Neural crest cell (in vitro differentiated cells): ENCODE measurements at regions not wholly inside any gene's neighbourhood (a gene's known extent, or its start where the extent isn't known, plus 50 kb on each side); places are given as distances from the start of the nearest gene placed in this dataset.

ENCODE experiments used
- DNase-seq: peaks from one replicate; pipeline ENCODE4 v3.0.0; 2021; ENCODE audit warnings: low read depth, mixed read lengths, low spot score
- H3K27ac Mint-ChIP-seq: one replicate; pipeline ENCODE4 v1.8.0; 2021; ENCODE audit warnings: mild to moderate bottlenecking, mixed read lengths; ENCODE audit not compliant: unreplicated experiment
- H3K27me3 Mint-ChIP-seq: 2 replicates; pipeline ENCODE4 v1.8.0; 2021; ENCODE audit warnings: low read depth, mild to moderate bottlenecking, mixed read lengths
- H3K36me3 Mint-ChIP-seq: 2 replicates; pipeline ENCODE4 v1.8.0; 2021; ENCODE audit warnings: low read depth, mild to moderate bottlenecking, mixed read lengths
- H3K4me1 Mint-ChIP-seq: 2 replicates; pipeline ENCODE4 v1.8.0; 2021; ENCODE audit warnings: mixed read lengths
- H3K4me3 Mint-ChIP-seq: one replicate; pipeline ENCODE4 v1.8.0; 2021; ENCODE audit warnings: mild to moderate bottlenecking, mixed read lengths
- H3K9me3 Mint-ChIP-seq: 2 replicates; pipeline ENCODE4 v1.8.0; 2021; ENCODE audit warnings: mixed read lengths
- TF ChIP-seq, protein P1 (sequence below): fragments of 200-600 bp; sonication (generic); conservative IDR thresholded peaks from 2 replicates; pipeline ENCODE4 v1.5.0; 2021; ENCODE audit warnings: antibody characterized with exemption, mild to moderate bottlenecking

DNA sequence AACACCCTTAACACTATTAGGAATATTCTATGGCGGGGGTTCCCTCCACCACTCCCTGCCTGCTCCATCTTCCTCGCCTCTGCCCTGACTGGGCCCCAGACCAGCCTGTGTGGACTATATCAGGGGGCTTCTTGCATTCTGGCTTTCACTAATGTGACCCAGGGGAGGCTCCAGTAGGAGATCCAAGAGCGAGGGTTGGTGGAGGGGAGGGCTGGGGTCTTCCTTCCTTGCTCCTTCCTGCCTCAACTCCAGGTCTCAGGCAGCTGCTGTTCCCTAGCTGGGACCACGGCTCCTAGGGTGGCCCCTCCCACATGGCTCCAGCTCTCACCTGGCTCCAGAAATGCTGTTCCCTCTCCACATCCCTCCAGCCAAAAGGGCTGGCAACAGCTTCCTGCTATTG is 257.4 kb downstream of the MATN1 start:
- H3K27me3 Mint-ChIP-seq: no peaks in the 10 kb centered on the region
- H3K27ac Mint-ChIP-seq: no peak overlapping the region
- H3K4me1 Mint-ChIP-seq: no peaks in the 10 kb centered on the region
- no peak overlapping the region for H3K4me3 Mint-ChIP-seq
- no peaks in the 10 kb centered on the region for H3K9me3 Mint-ChIP-seq
- no peak for DNase-seq
- TF ChIP-seq, protein P1, sequence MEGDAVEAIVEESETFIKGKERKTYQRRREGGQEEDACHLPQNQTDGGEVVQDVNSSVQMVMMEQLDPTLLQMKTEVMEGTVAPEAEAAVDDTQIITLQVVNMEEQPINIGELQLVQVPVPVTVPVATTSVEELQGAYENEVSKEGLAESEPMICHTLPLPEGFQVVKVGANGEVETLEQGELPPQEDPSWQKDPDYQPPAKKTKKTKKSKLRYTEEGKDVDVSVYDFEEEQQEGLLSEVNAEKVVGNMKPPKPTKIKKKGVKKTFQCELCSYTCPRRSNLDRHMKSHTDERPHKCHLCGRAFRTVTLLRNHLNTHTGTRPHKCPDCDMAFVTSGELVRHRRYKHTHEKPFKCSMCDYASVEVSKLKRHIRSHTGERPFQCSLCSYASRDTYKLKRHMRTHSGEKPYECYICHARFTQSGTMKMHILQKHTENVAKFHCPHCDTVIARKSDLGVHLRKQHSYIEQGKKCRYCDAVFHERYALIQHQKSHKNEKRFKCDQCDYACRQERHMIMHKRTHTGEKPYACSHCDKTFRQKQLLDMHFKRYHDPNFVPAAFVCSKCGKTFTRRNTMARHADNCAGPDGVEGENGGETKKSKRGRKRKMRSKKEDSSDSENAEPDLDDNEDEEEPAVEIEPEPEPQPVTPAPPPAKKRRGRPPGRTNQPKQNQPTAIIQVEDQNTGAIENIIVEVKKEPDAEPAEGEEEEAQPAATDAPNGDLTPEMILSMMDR: no peak
- H3K36me3 Mint-ChIP-seq: no peaks in the 10 kb centered on the region

DNA sequence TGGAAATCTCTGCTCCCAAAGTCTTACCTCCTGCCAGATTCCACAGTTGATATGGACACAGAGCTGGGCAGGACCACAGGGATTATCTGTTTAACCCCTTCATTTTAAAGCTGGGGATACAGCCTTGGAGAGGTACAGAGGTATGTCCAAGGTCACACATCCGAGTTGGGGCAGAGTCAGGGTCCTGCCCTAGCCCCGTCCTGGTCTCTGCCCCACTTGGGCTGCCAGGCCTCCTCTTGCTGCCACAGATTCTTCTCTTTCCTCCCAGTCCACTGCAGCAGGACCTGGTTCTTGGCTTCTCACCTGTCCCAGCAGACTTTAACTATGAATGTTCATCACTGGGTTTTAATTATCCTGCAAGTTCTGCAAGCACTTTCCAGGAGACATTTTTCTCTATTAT is 258.3 kb downstream of the MATN1 start:
- TF ChIP-seq, protein P1: no peak
- Mint-ChIP-seq H3K4me1 (no peaks in the 10 kb centered on the region), H3K27me3 (peaks cover 3% of the 10 kb centered on the region), H3K4me3 (no peak overlapping the region), H3K36me3 (peaks cover 3% of the 10 kb centered on the region), H3K9me3 (peaks cover 3% of the 10 kb centered on the region), H3K27ac (no peak overlapping the region)
- DNase-seq: no peak

- Mint-ChIP-seq H3K4me3 (no peak overlapping the region), H3K9me3 (peaks cover 5% of the 10 kb centered on the region), H3K27me3 (peaks cover 3% of the 10 kb centered on the region), H3K27ac (no peak overlapping the region), H3K4me1 (no peaks in the 10 kb centered on the region), H3K36me3 (peaks cover 3% of the 10 kb centered on the region)
- DNase-seq: no peak
- TF ChIP-seq, protein P1: no peak
These were observed 259.2 kb downstream of the MATN1 start for GRCh38 chr1:30464187-30464617.

DNA sequence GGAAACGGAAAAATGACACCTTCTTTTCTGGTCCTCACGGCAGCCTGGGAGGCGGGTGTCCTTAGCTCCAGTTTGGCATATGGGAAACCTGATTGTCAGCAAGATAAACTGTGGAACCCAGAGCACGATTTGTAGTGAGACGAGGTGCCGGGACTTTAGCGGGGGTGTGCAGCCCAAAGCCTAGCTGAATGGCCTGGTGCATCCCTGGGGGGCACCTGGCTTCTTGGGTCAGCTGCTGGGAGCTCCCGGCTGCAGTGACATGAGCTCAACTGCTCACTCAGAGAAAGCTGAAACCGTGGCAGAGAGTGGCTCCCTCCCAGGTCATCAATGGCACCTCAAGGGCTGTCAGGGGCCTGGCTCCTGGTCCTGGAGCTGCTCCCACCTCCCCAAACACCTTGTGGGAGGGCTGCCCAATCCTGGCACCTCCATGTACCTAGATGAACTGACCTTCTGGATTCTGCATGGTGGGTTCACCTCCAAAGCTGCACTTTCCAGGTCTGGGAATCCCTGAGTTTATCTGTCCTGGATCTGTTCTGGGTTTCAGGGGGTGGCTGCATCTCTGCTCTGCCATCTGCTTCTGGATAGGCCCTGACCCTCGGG is 260.5 kb downstream of the MATN1 start:
- H3K36me3 Mint-ChIP-seq: peaks cover 3% of the 10 kb centered on the region

GRCh38 chr1:30462166-30462565 is 261.2 kb downstream of the MATN1 start:
- Mint-ChIP-seq H3K27me3 (peaks cover 15% of the 10 kb centered on the region), H3K4me3 (no peak overlapping the region), H3K27ac (no peak overlapping the region), H3K36me3 (peaks cover 3% of the 10 kb centered on the region), H3K9me3 (peaks cover 5% of the 10 kb centered on the region), H3K4me1 (no peaks in the 10 kb centered on the region)
- DNase-seq: no peak
- TF ChIP-seq, protein P1: no peak

More for the DNA sequence above, 260.5 kb downstream of the MATN1 start:
- Mint-ChIP-seq H3K4me1 (no peaks in the 10 kb centered on the region), H3K27ac (no peak overlapping the region), H3K4me3 (no peak overlapping the region), H3K9me3 (peaks cover 5% of the 10 kb centered on the region), H3K27me3 (peaks cover 8% of the 10 kb centered on the region)
- DNase-seq: no peak
- TF ChIP-seq, protein P1: no peak
